HL-60 (cell line): ENCODE measurements at regions not wholly inside any gene's neighbourhood (a gene's known extent, or its start where the extent isn't known, plus 50 kb on each side); places are given as distances from the start of the nearest gene placed in this dataset.

Experiments
- DNase-seq, 2 experiments: peaks; one replicate each; pipeline ENCODE4 v3.0.0-alpha.2; 2010 to 2020; ENCODE audit warnings: low read depth in 1 of 2, low spot score in 1 of 2
- H3K27ac ChIP-seq: fragments of 250-450 bp; sonication (Bioruptor Pico); replicated peaks from 2 replicates; pipeline ENCODE4 v1.5.1; 2020; ENCODE audit warnings: mild to moderate bottlenecking, moderate library complexity
- H3K27me3 ChIP-seq: fragments of 250-450 bp; sonication (Bioruptor Pico); 2 replicates; pipeline ENCODE4 v1.5.1; 2021; ENCODE audit warnings: mild to moderate bottlenecking, moderate library complexity; ENCODE audit not compliant: insufficient read depth, poor library complexity, severe bottlenecking
- H3K4me3 ChIP-seq: replicated peaks from 2 replicates; pipeline ENCODE4 v1.5.1; 2011; ENCODE audit warnings: mild to moderate bottlenecking, control low read depth, low read length; ENCODE audit not compliant: insufficient read depth
- GABPA ChIP-seq: IDR thresholded peaks from 2 replicates; pipeline ENCODE4 v1.6.1; 2012; ENCODE audit warnings: low read depth
- POLR2AphosphoS5 ChIP-seq: IDR thresholded peaks from 2 replicates; pipeline ENCODE4 v1.6.1; 2012; ENCODE audit warnings: low read depth
- SPI1 ChIP-seq: IDR thresholded peaks from 2 replicates; pipeline ENCODE4 v1.6.1; 2012; ENCODE audit warnings: low read depth, mild to moderate bottlenecking, borderline replicate concordance
- TF ChIP-seq, protein P1 (sequence below): IDR thresholded peaks from 2 replicates; pipeline ENCODE4 v1.6.1; 2012; ENCODE audit warnings: low read depth; ENCODE audit not compliant: insufficient replicate concordance
- TF ChIP-seq, protein P2 (sequence below): IDR thresholded peaks from one replicate; pipeline ENCODE4 v1.5.1; 2011; ENCODE audit warnings: low read length, control low read depth, inconsistent platforms; ENCODE audit not compliant: insufficient read depth

DNA sequence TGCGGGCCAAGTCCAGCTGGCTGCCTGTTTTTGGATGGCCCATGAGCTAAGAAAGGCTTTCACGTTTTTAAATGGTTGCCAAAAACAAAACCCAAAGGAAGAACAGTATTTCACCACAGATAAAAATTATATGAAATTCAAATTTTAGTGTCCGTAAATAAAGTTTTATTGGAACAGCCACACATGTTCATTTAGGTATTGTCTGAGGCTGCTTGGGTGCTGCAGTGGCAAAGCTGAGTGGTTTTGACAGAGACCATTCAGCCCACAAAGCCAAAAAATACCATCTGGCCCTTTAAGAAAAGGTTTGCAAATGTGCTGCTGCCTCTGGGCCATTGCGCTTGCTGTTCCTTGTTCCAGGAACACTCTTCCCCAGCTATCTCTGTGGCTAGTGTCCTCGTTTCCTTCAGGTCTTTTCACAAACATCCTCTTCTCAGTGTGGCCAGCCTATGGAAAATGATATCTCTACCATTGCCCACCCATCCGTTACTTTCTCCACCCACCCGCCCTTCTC lies 232.9 kb upstream of the CIBAR2 start:
- Histone ChIP-seq H3K27ac (no peak overlapping the region), H3K27me3 (peaks cover 9% of the 10 kb centered on the region), H3K4me3 (no peak overlapping the region)
- DNase-seq, result no peak
- TF ChIP-seq, protein P1, sequence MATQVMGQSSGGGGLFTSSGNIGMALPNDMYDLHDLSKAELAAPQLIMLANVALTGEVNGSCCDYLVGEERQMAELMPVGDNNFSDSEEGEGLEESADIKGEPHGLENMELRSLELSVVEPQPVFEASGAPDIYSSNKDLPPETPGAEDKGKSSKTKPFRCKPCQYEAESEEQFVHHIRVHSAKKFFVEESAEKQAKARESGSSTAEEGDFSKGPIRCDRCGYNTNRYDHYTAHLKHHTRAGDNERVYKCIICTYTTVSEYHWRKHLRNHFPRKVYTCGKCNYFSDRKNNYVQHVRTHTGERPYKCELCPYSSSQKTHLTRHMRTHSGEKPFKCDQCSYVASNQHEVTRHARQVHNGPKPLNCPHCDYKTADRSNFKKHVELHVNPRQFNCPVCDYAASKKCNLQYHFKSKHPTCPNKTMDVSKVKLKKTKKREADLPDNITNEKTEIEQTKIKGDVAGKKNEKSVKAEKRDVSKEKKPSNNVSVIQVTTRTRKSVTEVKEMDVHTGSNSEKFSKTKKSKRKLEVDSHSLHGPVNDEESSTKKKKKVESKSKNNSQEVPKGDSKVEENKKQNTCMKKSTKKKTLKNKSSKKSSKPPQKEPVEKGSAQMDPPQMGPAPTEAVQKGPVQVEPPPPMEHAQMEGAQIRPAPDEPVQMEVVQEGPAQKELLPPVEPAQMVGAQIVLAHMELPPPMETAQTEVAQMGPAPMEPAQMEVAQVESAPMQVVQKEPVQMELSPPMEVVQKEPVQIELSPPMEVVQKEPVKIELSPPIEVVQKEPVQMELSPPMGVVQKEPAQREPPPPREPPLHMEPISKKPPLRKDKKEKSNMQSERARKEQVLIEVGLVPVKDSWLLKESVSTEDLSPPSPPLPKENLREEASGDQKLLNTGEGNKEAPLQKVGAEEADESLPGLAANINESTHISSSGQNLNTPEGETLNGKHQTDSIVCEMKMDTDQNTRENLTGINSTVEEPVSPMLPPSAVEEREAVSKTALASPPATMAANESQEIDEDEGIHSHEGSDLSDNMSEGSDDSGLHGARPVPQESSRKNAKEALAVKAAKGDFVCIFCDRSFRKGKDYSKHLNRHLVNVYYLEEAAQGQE, result no peak
- TF ChIP-seq, protein P2, sequence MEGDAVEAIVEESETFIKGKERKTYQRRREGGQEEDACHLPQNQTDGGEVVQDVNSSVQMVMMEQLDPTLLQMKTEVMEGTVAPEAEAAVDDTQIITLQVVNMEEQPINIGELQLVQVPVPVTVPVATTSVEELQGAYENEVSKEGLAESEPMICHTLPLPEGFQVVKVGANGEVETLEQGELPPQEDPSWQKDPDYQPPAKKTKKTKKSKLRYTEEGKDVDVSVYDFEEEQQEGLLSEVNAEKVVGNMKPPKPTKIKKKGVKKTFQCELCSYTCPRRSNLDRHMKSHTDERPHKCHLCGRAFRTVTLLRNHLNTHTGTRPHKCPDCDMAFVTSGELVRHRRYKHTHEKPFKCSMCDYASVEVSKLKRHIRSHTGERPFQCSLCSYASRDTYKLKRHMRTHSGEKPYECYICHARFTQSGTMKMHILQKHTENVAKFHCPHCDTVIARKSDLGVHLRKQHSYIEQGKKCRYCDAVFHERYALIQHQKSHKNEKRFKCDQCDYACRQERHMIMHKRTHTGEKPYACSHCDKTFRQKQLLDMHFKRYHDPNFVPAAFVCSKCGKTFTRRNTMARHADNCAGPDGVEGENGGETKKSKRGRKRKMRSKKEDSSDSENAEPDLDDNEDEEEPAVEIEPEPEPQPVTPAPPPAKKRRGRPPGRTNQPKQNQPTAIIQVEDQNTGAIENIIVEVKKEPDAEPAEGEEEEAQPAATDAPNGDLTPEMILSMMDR, result no peak

DNA sequence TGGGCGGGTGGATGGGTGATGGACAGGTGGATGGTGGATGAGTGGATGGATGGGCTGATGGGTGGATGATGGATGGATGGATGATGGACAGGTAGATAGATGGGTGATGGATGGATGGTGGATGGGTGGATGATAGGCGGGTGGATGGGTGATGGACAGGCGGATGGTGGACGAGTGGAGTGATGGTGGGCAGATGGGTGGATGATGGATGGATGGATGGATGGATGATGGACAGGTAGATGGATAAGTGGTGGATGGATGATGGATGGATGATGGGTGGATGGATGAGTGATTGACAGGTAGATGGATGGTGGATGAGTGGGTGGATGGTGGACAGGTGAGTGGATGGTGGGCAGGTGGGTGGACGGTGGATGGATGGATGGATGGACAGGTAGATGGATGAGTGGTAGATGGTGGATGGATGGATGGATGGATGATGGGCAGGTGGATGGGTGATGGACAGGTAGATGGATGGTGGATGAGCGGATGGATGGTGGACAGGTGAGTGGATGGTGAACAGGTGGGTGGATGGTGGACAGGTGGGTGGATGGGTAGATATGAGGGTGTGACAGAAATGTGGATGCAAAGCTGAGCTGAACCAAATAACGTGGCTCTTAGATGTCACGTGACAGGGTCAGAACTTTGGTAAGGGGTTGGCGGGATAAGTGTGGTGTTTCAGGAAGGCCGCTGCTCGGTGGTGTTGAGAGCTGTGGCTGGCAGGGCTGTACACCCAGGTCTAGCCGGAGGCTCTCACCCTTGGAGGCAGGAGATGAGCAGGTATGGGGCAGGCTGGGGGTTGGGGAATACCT lies 234.3 kb upstream of the CIBAR2 start:
- no peak for DNase-seq

DNA sequence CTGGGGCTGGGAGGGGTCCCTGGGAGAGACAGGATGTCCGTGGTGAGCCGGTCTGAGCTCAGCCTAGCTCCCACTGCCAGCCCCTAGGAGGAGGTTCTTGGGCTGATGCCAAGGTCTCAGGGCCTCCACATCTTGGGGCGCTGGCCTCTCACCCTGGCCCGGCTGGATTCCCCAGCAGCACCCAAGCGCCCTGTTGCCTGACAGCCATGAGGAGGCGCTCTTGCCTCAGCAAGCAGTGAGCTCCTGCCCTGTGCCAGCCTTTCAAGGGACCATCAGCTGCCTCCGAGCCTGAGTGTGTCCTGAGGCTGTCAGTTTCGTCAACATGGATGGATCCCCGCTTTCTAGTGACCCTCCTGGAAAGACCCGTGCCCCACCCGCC lies 234.9 kb upstream of the CIBAR2 start:
- Histone ChIP-seq H3K4me3 (no peak overlapping the region), H3K27ac (no peak overlapping the region), H3K27me3 (peaks cover 2% of the 10 kb centered on the region)
- DNase-seq, result peak in 1 of 2 experiments; percentile 25
- TF ChIP-seq, protein P1, result no peak
- TF ChIP-seq, protein P2, result peak; percentile 26

More for the DNA sequence above, 234.3 kb upstream of the CIBAR2 start:
- Histone ChIP-seq H3K27ac (no peak overlapping the region), H3K27me3 (peaks cover 6% of the 10 kb centered on the region), H3K4me3 (no peak overlapping the region)
- TF ChIP-seq GABPA, result no peak
- TF ChIP-seq, protein P1, result no peak
- TF ChIP-seq POLR2AphosphoS5, result no peak
- TF ChIP-seq, protein P2, result no peak
- no peak for TF ChIP-seq SPI1
